Endothelial cell of umbilical vein (primary cell): ENCODE measurements at regions not wholly inside any gene's neighbourhood (a gene's known extent, or its start where the extent isn't known, plus 50 kb on each side); places are given as distances from the start of the nearest gene placed in this dataset.

ENCODE experiments used
- BruUV-seq: library from RNA; stranded (reverse); fragments of 400-500 nt; replicated peaks from 2 replicates; lab custom pipeline; 2021; lab: Mats Ljungman, UMichigan
- CTCF ChIA-PET: fragments of 300-600, 350-600 bp; sonication (Branson Sonifier 250); formaldehyde crosslinking; loops from one replicate; lab custom pipeline; 2021; ENCODE audit warnings: antibody characterized with exemption, inconsistent platforms; lab: Charles Lee
- POLR2A ChIA-PET: fragments of 300-600, 350-600 bp; sonication (Branson Sonifier 250); formaldehyde crosslinking; loops from one replicate; lab custom pipeline; 2021; ENCODE audit warnings: antibody characterized with exemption, inconsistent platforms; lab: Charles Lee
- DNase-seq: peaks from one replicate; pipeline ENCODE4 v3.0.0-alpha.2; 2011; ENCODE audit warnings: low read depth, low spot score
- FAIRE-seq: peaks from 2 replicates; lab custom pipeline; 2011; peaks lifted over from hg19 to GRCh38; lab: Jason Lieb, UNC
- H2AFZ ChIP-seq: 2 replicates; pipeline ENCODE4 v1.6.0; 2012; ENCODE audit warnings: low read depth, low read length, control low read depth, inconsistent platforms
- H3K27ac ChIP-seq: 2 replicates; pipeline ENCODE4 v1.5.1; 2011; ENCODE audit warnings: low read depth, mild to moderate bottlenecking, control low read depth, low read length, moderate library complexity; ENCODE audit not compliant: insufficient read depth
- H3K27me3 ChIP-seq, 2 experiments: 2 replicates each; pipeline versions ENCODE4 v1.6.0 to v1.6.1; 2011; ENCODE audit warnings: low read length in 2 of 2, mixed read lengths in 1 of 2; ENCODE audit not compliant: control insufficient read depth in 2 of 2, insufficient read depth in 2 of 2
- H3K36me3 ChIP-seq, 2 experiments: 2 replicates in 1 of 2; 3 replicates in 1 of 2; pipeline ENCODE4 v1.5.1; 2011; ENCODE audit warnings: low read length in 2 of 2, mild to moderate bottlenecking in 1 of 2, moderate library complexity in 1 of 2; ENCODE audit not compliant: control insufficient read depth in 2 of 2, insufficient read depth in 2 of 2; ENCODE audit errors: extremely low read depth in 1 of 2
- H3K4me1 ChIP-seq: 3 replicates; pipeline ENCODE4 v1.5.1; 2011; ENCODE audit warnings: mild to moderate bottlenecking, low read length; ENCODE audit not compliant: control insufficient read depth, insufficient read depth; ENCODE audit errors: extremely low read depth
- H3K4me2 ChIP-seq: 2 replicates; pipeline ENCODE4 v1.6.1; 2011; ENCODE audit warnings: low read length, control low read depth, mixed read lengths; ENCODE audit not compliant: insufficient read depth
- H3K4me3 ChIP-seq, 3 experiments: fragments of 200-600 bp in 1 of 3; sonication (generic), shearing (Covaris generic) in 1 of 3; replicated peaks in 1 of 3; 2 replicates each; pipeline ENCODE4 v1.5.1; 2011 to 2016; ENCODE audit warnings: control low read depth in 3 of 3, low read length in 3 of 3, mild to moderate bottlenecking in 2 of 3, inconsistent platforms in 1 of 3, low read depth in 1 of 3, moderate library complexity in 1 of 3; ENCODE audit not compliant: insufficient read depth in 1 of 3
- H3K79me2 ChIP-seq: 2 replicates; pipeline ENCODE4 v1.6.0; 2012; ENCODE audit warnings: low read length, inconsistent platforms; ENCODE audit not compliant: control insufficient read depth, insufficient read depth
- H3K9ac ChIP-seq: replicated peaks from 2 replicates; pipeline ENCODE3; 2011; ENCODE audit warnings: low read length, control low read depth; ENCODE audit not compliant: insufficient read depth; ENCODE audit errors: extremely low read depth
- H3K9me1 ChIP-seq: replicated peaks from 3 replicates; pipeline ENCODE4 v1.6.0; 2011; ENCODE audit warnings: mild to moderate bottlenecking, low read length; ENCODE audit not compliant: control insufficient read depth, insufficient read depth; ENCODE audit errors: extremely low read depth
- H3K9me3 ChIP-seq: replicated peaks from 2 replicates; pipeline ENCODE4 v1.5.1; 2012; ENCODE audit warnings: low read length, inconsistent platforms; ENCODE audit not compliant: control insufficient read depth, insufficient read depth
- H4K20me1 ChIP-seq: replicated peaks from 2 replicates; pipeline ENCODE3; 2011; ENCODE audit warnings: mild to moderate bottlenecking, low read length; ENCODE audit not compliant: control insufficient read depth, insufficient read depth; ENCODE audit errors: extremely low read depth
- EZH2 ChIP-seq: IDR thresholded peaks from 2 replicates; pipeline ENCODE4 v1.6.1; 2012; ENCODE audit warnings: borderline replicate concordance, low read depth, mild to moderate bottlenecking, moderate library complexity, low read length, inconsistent platforms; ENCODE audit not compliant: severe bottlenecking
- FOS ChIP-seq: IDR thresholded peaks from 2 replicates; pipeline ENCODE4 v1.6.1; 2011; ENCODE audit warnings: mild to moderate bottlenecking, low read length, moderate library complexity, borderline replicate concordance; ENCODE audit not compliant: insufficient read depth
- GATA2 ChIP-seq: IDR thresholded peaks from 2 replicates; pipeline ENCODE4 v1.7.0; 2011; ENCODE audit warnings: low read depth, mild to moderate bottlenecking, moderate library complexity, mixed read lengths, low read length; ENCODE audit not compliant: insufficient read length, insufficient read depth
- JUN ChIP-seq: IDR thresholded peaks from 2 replicates; pipeline ENCODE4 v1.6.1; 2011; ENCODE audit warnings: borderline replicate concordance, low read depth; ENCODE audit not compliant: insufficient read length, insufficient read depth
- MYC ChIP-seq: IDR thresholded peaks from one replicate; pipeline ENCODE4 v1.6.1; 2011; ENCODE audit warnings: mild to moderate bottlenecking, low read depth, low read length
- POLR2A ChIP-seq: IDR thresholded peaks from 2 replicates; pipeline ENCODE4 v1.6.1; 2012; ENCODE audit warnings: low read depth, mild to moderate bottlenecking, control low read depth, low read length
- POLR2AphosphoS5 ChIP-seq: IDR thresholded peaks from 2 replicates; pipeline ENCODE4 v1.6.1; 2012; ENCODE audit warnings: low read depth, mild to moderate bottlenecking, control low read depth, low read length, moderate library complexity; ENCODE audit not compliant: insufficient read depth
- dilution Hi-C: fragments of 300-500 bp; cut with MboI; formaldehyde crosslinking; loops from one replicate; pipeline ENCODE4 v1.15.0; 2019; ENCODE audit warnings: low sequenced_read_pairs; ENCODE audit not compliant: extremely low pct_ligation_motif_present
- intact Hi-C: fragments of 100-400 bp; cut with micrococcal nuclease; formaldehyde crosslinking; loops from one replicate; pipeline ENCODE4 v1.10.0; 2022
- TF ChIP-seq, protein P1 (sequence below), 2 donors: IDR thresholded peaks; 1 replicate in 1 of 2; 2 replicates in 1 of 2; pipeline ENCODE4 v1.5.1; 2011; ENCODE audit warnings: low read length in 2 of 2, mild to moderate bottlenecking in 2 of 2, moderate library complexity in 2 of 2, control low read depth in 1 of 2, inconsistent platforms in 1 of 2, low read depth in 1 of 2; ENCODE audit not compliant: insufficient read depth in 1 of 2; ENCODE audit errors: extremely low read depth in 1 of 2
- TF ChIP-seq, protein P2 (sequence below): IDR thresholded peaks from 2 replicates; pipeline ENCODE4 v1.6.1; 2011; ENCODE audit not compliant: insufficient read depth, insufficient read length

DNA sequence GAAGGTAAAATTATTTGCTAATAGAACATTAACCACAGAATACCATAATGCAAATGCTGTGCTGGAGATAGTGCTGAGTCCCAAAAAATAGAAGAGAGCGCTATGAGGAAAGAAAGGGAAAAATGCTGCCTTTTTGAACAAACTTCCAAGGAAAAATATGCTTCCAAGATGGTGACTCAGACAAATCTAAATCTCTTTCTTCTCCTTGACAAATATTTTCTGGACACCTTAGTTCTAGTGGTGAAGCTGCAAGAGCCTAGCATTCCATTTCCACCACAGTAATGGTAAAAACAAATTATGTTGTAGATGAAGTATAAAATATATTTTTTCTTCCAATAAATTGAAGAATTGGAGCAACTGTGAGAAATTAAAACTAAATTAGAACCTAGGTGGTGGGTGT, 155.6 kb upstream of the TBX18 start:
- DNase-seq (no peak), FAIRE-seq (no peak)
- TF ChIP-seq FOS (no peak), EZH2 (no peak), POLR2AphosphoS5 (no peak), POLR2A (no peak), MYC (no peak), GATA2 (no peak), JUN (no peak)
- TF ChIP-seq, protein P1, sequence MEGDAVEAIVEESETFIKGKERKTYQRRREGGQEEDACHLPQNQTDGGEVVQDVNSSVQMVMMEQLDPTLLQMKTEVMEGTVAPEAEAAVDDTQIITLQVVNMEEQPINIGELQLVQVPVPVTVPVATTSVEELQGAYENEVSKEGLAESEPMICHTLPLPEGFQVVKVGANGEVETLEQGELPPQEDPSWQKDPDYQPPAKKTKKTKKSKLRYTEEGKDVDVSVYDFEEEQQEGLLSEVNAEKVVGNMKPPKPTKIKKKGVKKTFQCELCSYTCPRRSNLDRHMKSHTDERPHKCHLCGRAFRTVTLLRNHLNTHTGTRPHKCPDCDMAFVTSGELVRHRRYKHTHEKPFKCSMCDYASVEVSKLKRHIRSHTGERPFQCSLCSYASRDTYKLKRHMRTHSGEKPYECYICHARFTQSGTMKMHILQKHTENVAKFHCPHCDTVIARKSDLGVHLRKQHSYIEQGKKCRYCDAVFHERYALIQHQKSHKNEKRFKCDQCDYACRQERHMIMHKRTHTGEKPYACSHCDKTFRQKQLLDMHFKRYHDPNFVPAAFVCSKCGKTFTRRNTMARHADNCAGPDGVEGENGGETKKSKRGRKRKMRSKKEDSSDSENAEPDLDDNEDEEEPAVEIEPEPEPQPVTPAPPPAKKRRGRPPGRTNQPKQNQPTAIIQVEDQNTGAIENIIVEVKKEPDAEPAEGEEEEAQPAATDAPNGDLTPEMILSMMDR (IDR thresholded peaks at IDR 0.05; ENCODE audit: extremely low read depth in 1 of 2, insufficient read depth in 1 of 2, low read depth in 1 of 2, low read length in 2 of 2): no peak
- TF ChIP-seq, protein P2, sequence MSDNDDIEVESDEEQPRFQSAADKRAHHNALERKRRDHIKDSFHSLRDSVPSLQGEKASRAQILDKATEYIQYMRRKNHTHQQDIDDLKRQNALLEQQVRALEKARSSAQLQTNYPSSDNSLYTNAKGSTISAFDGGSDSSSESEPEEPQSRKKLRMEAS: no peak
- no peaks in the 10 kb centered on the region for H3K36me3 ChIP-seq
- no peaks in the 10 kb centered on the region for H3K9me1 ChIP-seq
- no peaks in the 10 kb centered on the region for H3K4me1 ChIP-seq
- no peak overlapping the region for H3K27ac ChIP-seq
- H3K27me3 ChIP-seq: peaks cover 3 to 9% of the 10 kb centered on the region in 2 experiments
- intact Hi-C loops (no loop called here), dilution Hi-C loops (no loop called here)
- ChIA-PET CTCF (interaction anchor here (1.0 kb wide), 1 partner anchor 498 kb away, joined by 4 read pairs; no protein-coding TSS in a partner anchor), POLR2A (no interaction called here)
- H2AFZ ChIP-seq: no peak overlapping the region
- H3K9me3 ChIP-seq: no peaks in the 10 kb centered on the region
- no peak overlapping the region for H3K4me3 ChIP-seq
- H4K20me1 ChIP-seq: no peaks in the 10 kb centered on the region
- BruUV-seq: no TSS peak
- no peak overlapping the region for H3K9ac ChIP-seq
- no peak overlapping the region for H3K4me2 ChIP-seq
- H3K79me2 ChIP-seq: no peaks in the 10 kb centered on the region
